ENCODE measurements at regions not wholly inside any gene's neighbourhood (a gene's known extent, or its start where the extent isn't known, plus 50 kb on each side); places are given as distances from the start of the nearest gene placed in this dataset.

DNA sequence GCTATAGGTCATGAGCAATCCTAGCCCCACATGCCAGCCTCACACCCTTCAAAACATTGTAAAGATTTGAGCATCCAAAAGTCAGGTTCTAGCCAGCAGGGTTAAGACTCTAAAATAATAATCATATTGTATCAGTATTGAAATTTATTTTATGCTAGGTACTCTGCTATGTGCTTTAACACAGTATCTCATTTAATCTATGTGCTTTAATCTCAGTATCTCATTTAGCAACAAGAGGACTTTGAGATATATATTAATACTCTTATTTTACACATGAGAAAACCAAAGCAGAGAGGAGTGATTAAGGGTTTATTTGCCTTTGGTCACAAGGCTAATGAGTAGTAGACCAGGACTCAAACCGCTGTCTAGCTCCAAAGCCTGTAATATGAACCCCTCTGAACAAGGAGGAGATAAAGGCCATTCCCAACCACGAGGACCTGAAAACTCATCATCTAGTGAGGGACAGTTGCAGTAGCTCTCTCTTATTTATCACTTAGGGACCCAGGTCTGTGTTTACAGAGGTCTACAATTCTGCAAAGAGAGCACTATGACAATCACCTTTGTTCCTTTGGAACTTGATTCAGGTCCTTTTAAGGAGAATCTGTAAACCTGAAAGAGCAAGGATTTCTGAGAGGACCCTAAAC is 116.5 kb upstream of the SERTAD2 start:
- Histone ChIP-seq H3K4me1 (ENCODE audit: control insufficient read depth, insufficient read depth, low read length) (no peaks in the 10 kb centered on the region), H3K9me3 (ENCODE audit: control insufficient read depth, low read length) (no peaks in the 10 kb centered on the region), H3K4me3 (ENCODE audit: low read length) (no peak overlapping the region), H3K27ac (ENCODE audit: low read length) (peak overlapping the region; percentile 5), H3K27me3 (ENCODE audit: control insufficient read depth, insufficient read depth) (no peaks in the 10 kb centered on the region)
- ATAC-seq = no peak
- DNase-seq = no peak
- intact Hi-C loops (cut with DNase I) = loop anchor here in 2 of 4 donors (5.0 to 10.0 kb wide), 2 partner anchors 87 to 95 kb away; no protein-coding TSS in a partner anchor
- WGBS = 65% methylated on average over 2 of the region's 2 CpGs

DNA sequence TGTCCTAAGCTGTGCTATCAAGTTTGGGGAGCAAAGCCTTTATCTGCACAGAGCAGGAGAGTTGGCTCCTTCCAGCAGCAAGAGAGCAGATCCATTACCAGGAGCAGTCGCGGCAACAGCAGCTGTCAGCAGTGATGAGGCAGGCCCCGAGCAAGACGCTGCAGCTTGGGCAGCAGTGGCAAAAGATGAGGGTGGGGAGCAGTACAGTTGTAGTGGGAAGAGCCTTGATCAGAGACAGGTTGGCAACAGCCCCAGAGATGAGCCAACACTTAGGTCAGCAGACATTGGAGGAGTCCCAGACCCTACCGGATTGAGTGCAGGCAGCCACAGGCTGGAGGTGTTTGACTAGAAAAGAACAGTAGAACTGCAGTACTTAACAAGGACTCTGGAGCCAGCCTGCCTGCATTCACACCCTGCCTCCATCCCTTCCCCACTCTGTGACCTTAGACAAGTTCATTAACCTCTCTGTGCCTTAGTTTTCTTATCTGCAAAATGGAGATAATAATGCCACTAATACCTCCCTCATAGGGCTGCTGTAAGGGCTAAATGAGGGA is 117.1 kb upstream of the SERTAD2 start:
- Histone ChIP-seq H3K27ac (ENCODE audit: low read length) (peak overlapping the region; percentile 62), H3K9me3 (ENCODE audit: control insufficient read depth, low read length) (no peaks in the 10 kb centered on the region), H3K4me1 (ENCODE audit: control insufficient read depth, insufficient read depth, low read length) (no peaks in the 10 kb centered on the region), H3K27me3 (ENCODE audit: control insufficient read depth, insufficient read depth) (no peaks in the 10 kb centered on the region), H3K4me3 (ENCODE audit: low read length) (no peak overlapping the region)
- ATAC-seq = peak; percentile 47 to 59
- 52% methylated on average over 5 of the region's 5 CpGs for WGBS
- intact Hi-C loops (cut with DNase I) = loop anchor here in 2 of 4 donors (5.0 to 10.0 kb wide), 2 partner anchors 86 to 94 kb away; no protein-coding TSS in a partner anchor
- peak; percentile 54 to 71 (median 64) for DNase-seq

DNA sequence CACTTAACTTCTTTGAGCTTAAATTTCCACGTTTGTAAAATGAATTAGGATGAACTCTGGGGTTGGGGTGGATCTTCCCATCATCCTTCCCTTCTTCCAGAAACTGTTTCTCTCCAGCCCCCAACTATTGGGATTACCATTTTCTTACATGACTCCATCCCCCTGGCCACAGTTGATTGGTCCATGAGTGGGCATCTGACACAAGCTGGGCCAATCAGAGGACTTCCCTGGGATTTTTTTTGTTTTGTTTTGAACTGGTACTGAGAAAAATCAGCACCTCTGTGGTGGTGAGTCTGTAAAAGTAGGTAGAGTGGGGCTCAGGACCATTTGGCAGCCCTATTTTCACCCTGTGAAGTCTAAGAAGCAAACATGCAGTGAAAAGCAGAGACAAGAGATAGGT is 118.0 kb upstream of the SERTAD2 start:
- ATAC-seq = no peak
- Histone ChIP-seq H3K4me1 (ENCODE audit: control insufficient read depth, insufficient read depth, low read length) (no peaks in the 10 kb centered on the region), H3K4me3 (ENCODE audit: low read length) (no peak overlapping the region), H3K9me3 (ENCODE audit: control insufficient read depth, low read length) (no peaks in the 10 kb centered on the region), H3K27ac (ENCODE audit: low read length) (no peak overlapping the region), H3K27me3 (ENCODE audit: control insufficient read depth, insufficient read depth) (no peaks in the 10 kb centered on the region)
- WGBS = 61% methylated on average over 1 of the region's 1 CpG
- no peak for DNase-seq
- intact Hi-C loops (cut with DNase I) = loop anchor here in 2 of 4 donors (5.0 to 10.0 kb wide), 2 partner anchors 86 to 93 kb away; no protein-coding TSS in a partner anchor

DNA sequence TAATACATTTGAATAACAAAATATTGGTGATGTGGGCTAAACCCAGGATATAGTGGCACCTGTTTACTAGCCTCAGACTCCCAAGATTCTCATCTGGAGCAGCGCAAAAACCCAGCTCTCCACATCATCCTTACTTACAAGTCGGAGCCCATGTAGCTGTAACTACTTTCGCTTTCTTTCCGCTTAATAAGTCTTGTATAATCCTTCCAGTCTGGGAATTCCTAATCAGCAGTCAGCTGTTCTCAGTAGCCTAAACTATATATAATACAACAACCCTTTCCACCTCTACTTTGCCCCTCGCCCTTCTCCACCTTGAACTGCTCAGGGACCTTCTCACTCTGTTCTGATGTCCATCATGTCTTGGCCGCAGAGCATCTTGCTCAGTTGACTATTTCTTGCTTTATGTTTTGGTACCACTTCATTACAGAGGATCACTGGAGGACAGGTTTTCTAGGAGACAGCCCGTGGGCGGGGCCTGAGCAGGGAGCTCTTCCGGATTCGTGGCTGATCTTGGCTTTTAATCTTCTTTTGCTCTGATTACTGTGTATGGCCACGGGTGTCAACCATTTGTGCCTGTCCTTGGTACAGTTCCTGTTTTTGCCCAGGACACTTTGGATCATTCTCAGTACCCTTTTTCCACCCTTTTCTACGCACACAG is 119.9 kb upstream of the SERTAD2 start:
- H3K9me3 ChIP-seq (ENCODE audit: control insufficient read depth, low read length) = no peaks in the 10 kb centered on the region
- intact Hi-C loops (cut with DNase I) = loop anchor here in 2 of 4 donors (5.0 to 10.0 kb wide), 2 partner anchors 84 to 91 kb away; no protein-coding TSS in a partner anchor
- WGBS = 81% methylated on average over 12 of the region's 12 CpGs
- no peaks in the 10 kb centered on the region for H3K27me3 ChIP-seq (ENCODE audit: control insufficient read depth, insufficient read depth)
- DNase-seq (peak in 1 of 3 donors; percentile 26), ATAC-seq (no peak)
- no peak overlapping the region for H3K4me3 ChIP-seq (ENCODE audit: low read length)
- no peak overlapping the region for H3K27ac ChIP-seq (ENCODE audit: low read length)
- H3K4me1 ChIP-seq (ENCODE audit: control insufficient read depth, insufficient read depth, low read length) = no peaks in the 10 kb centered on the region

DNA sequence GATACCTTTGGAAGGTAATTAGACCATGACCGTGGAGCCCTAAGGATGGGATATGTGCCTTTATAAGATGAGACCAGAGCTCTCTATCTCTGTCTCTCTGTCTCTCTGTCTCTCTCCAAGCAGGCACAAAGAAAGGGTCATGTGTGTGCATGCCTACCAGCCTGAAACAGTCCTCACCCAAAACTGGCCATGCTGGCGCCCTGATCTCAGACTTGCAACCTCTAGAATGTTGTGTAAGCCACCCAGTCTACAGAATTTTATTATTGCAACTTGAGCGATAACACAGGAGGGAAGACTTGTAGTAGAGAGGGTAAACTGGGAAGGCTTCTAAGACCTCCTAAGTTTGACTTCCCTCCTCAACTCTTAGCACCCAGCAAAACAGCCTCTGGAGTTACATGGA is 124.1 kb upstream of the SERTAD2 start:
- DNase-seq (no peak), ATAC-seq (no peak)
- H3K27ac ChIP-seq (ENCODE audit: low read length) = no peak overlapping the region
- intact Hi-C loops (cut with DNase I) = loop anchor here in 1 of 4 donors (10.0 kb wide), 1 partner anchor 87 kb away; no protein-coding TSS in a partner anchor
- no peak overlapping the region for H3K4me3 ChIP-seq (ENCODE audit: low read length)
- no peaks in the 10 kb centered on the region for H3K27me3 ChIP-seq (ENCODE audit: control insufficient read depth, insufficient read depth)
- 97% methylated on average over 3 of the region's 3 CpGs for WGBS
- H3K4me1 ChIP-seq (ENCODE audit: control insufficient read depth, insufficient read depth, low read length) = peaks cover 4% of the 10 kb centered on the region
- no peaks in the 10 kb centered on the region for H3K9me3 ChIP-seq (ENCODE audit: control insufficient read depth, low read length)

DNA sequence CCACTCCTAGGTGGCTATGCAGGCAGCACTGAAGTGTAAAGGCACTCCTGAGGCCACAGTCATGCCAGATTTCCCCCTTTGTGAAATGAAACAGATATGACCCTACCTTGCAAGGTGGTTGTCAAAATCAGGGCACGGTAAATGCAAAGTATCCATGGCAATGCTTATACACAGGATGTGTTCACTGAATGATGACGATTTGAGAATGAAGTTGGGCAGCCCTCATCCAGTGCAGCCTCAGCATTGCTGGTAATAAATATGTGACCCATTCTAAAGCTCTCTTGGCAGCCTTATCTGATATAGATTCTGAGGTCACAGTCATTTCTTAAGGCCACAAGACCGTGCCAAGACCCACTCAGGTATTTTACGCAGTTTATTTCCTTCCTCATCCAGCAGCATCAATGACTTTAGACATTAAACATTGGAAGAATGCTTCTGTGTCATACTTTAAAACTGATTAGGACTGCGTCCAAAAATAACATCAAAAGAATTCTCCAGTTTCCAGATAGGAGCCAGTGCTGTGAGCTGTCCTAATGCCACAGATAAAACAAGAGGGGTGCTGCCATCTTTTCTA is 125.5 kb upstream of the SERTAD2 start:
- WGBS = 21% methylated on average over 5 of the region's 5 CpGs
- Histone ChIP-seq H3K4me1 (ENCODE audit: control insufficient read depth, insufficient read depth, low read length) (peaks cover 4% of the 10 kb centered on the region), H3K27me3 (ENCODE audit: control insufficient read depth, insufficient read depth) (no peaks in the 10 kb centered on the region), H3K4me3 (ENCODE audit: low read length) (no peak overlapping the region), H3K27ac (ENCODE audit: low read length) (no peak overlapping the region), H3K9me3 (ENCODE audit: control insufficient read depth, low read length) (no peaks in the 10 kb centered on the region)
- ATAC-seq (peak; percentile 46 to 78), DNase-seq (no peak)
- intact Hi-C loops (cut with DNase I) = loop anchor here in 1 of 4 donors (10.0 kb wide), 1 partner anchor 86 kb away; no protein-coding TSS in a partner anchor

DNA sequence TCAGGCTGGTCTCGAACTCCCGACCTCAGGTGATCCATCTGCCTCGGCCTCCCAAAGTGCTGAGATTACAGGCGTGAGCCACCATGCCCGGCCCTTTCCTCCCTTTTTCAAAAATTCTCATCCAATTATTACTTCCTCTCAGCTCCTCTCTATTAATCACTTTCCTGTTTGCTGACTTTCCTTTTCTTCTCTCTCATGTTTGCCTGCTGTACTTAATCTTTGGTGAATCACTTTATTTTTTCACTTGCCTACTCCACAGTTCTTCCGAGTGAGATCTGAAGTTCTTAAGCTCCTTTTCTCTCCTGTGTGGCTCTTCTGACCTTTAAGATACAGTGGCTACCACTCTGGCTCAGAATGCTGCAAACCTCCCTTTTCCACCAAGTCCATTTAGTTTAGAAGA is 126.3 kb upstream of the SERTAD2 start:
- DNase-seq (no peak), ATAC-seq (no peak)
- H3K9me3 ChIP-seq (ENCODE audit: control insufficient read depth, low read length) = no peaks in the 10 kb centered on the region
- no peaks in the 10 kb centered on the region for H3K27me3 ChIP-seq (ENCODE audit: control insufficient read depth, insufficient read depth)
- intact Hi-C loops (cut with DNase I) = no loop called here
- peaks cover 4% of the 10 kb centered on the region for H3K4me1 ChIP-seq (ENCODE audit: control insufficient read depth, insufficient read depth, low read length)
- WGBS = 86% methylated on average over 6 of the region's 6 CpGs
- H3K27ac ChIP-seq (ENCODE audit: low read length) = no peak overlapping the region
- H3K4me3 ChIP-seq (ENCODE audit: low read length) = no peak overlapping the region

DNA sequence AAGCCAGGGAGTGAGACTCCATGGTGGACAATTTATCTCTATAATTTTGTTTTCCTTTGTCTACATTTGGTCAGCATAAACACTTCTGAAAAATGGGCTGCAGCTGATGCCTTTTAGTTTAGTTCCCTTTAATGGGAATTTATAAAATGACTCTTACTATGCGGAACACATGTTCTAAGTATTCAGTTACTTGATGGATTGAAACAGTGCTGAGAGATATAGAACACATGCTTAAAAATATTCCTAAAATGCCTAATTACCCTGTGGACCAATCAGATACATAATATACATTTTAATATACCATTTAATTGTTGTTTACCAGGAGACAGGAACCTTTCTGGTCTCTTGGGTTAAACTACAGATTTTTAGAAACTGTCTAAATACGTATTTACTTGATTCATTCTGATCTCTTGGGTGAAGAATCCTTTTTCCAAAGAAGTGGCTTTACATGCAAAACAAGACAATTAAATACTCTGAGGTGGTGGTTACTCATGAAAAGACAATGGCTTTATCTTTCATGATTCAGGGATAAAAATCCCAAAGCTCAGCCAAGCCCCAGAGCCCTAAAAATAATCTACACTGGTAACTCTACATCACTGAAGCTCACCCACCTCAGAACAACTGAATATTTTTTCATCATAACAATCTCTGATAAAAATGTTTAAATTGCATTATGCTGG is 128.1 kb upstream of the SERTAD2 start:
- DNase-seq = no peak
- 97% methylated on average over 2 of the region's 2 CpGs for WGBS
- ATAC-seq = no peak
- Histone ChIP-seq H3K9me3 (ENCODE audit: control insufficient read depth, low read length) (no peaks in the 10 kb centered on the region), H3K4me3 (ENCODE audit: low read length) (no peak overlapping the region), H3K27me3 (ENCODE audit: control insufficient read depth, insufficient read depth) (no peaks in the 10 kb centered on the region), H3K4me1 (ENCODE audit: control insufficient read depth, insufficient read depth, low read length) (peaks cover 4% of the 10 kb centered on the region), H3K27ac (ENCODE audit: low read length) (no peak overlapping the region)
- intact Hi-C loops (cut with DNase I) = no loop called here

DNA sequence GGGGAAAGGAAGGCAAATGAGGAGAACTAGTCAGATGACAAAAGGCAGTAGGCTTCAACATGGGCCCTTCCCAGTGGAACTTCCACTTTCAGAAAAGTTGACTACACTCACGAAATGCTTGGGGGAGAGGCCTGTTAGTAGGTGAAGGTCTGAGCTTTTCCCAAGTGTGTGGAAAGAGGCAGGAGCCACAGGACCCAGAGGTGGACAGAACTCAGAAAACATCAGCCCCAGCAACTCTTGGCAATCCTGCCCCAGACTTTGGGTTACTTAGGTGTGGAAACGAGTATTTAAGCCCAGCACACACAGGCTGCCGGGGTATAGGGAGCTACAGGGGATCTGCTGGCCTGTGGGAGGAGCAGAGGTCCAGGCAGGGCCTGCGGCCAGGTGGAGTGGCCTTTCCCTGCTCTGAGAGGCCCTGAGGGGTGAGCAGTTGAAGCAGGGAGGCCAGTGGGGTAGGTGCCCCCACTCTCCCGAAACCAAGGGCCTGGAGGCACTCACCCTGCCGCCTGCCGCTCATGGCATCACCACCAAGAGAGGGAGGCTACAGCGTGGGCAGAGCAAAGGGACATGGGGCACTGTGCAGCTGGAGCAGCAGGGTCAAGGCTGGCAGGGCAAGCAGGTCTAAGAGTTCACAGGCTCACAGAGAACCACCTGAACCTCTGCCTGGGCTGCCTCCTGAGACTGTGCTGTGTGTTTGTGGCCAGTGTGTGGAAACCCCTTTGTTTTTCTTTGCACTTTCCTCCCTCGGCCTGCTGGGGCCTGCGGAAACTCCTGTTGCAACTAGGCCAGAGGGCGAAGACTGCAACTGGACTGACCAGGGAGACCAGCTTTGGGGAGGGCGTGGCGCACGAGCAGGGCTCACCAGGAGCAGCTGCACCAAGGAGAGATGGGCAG is 130.7 kb upstream of the SERTAD2 start:
- H3K27ac ChIP-seq (ENCODE audit: low read length) = no peak overlapping the region
- H3K27me3 ChIP-seq (ENCODE audit: control insufficient read depth, insufficient read depth) = no peaks in the 10 kb centered on the region
- no peak overlapping the region for H3K4me3 ChIP-seq (ENCODE audit: low read length)
- no peaks in the 10 kb centered on the region for H3K4me1 ChIP-seq (ENCODE audit: control insufficient read depth, insufficient read depth, low read length)
- no peaks in the 10 kb centered on the region for H3K9me3 ChIP-seq (ENCODE audit: control insufficient read depth, low read length)
- ATAC-seq (no peak), DNase-seq (no peak)
- intact Hi-C loops (cut with DNase I) = no loop called here
- 93% methylated on average over 14 of the region's 14 CpGs for WGBS

DNA sequence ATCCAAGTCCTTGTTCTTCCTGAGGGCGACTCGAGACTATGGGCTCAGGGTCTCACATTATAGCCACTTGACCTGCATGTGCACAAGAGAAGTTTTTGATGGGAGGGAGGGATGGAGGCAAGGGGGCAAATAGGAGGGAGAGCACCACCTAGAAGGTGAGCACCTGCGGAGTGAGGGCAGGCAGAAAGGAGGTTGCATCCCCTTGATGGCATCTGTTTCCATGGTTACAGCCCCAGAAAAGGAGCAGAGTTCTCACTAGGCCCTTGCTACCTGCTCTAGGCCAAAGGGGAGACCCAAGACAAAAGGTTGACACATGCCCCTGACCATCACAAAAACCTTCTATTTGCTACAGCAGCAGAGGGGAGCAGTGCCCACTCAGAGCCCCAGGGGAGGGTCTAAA is 131.5 kb upstream of the SERTAD2 start:
- H3K4me3 ChIP-seq (ENCODE audit: low read length) = no peak overlapping the region
- DNase-seq = no peak
- H3K4me1 ChIP-seq (ENCODE audit: control insufficient read depth, insufficient read depth, low read length) = no peaks in the 10 kb centered on the region
- no peak for ATAC-seq
- intact Hi-C loops (cut with DNase I) = no loop called here
- 98% methylated on average over 3 of the region's 3 CpGs for WGBS
- no peaks in the 10 kb centered on the region for H3K9me3 ChIP-seq (ENCODE audit: control insufficient read depth, low read length)
- H3K27ac ChIP-seq (ENCODE audit: low read length) = no peak overlapping the region
- no peaks in the 10 kb centered on the region for H3K27me3 ChIP-seq (ENCODE audit: control insufficient read depth, insufficient read depth)

All from right cardiac atrium (tissue), 5 donors.